ENCODE measurements at regions not wholly inside any gene's neighbourhood (a gene's known extent, or its start where the extent isn't known, plus 50 kb on each side); places are given as distances from the start of the nearest gene placed in this dataset.

DNA sequence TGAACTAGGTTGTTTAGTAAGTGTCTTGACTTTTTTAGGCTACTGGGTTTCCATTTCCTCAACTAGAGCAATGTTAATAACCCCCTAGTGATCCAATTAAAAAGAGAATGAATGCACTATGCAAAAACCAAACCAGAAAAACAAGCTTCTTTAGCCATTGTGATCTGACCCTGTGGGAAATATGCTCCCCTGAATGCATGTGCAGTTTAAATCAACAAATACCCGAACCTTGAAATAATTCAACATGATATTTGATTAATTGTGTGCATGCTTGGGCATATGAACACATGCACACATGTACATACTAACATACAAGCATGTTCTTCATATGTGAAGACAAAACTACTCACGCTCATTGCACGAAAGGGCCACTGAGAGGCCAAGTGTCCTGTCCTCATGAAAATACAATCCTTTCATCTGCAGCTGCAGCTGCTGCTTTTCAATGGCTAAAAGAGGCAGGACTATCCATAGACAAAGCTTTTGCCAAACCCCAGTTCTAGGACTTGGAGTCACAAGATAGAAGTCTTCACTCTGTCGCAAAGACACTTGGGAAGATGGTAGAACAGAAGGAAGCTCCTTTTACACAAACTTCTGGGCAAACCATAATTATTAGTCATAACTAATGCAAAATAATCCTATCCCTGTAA is 207.1 kb upstream of the POU3F2 start:
- TF ChIP-seq, protein P1, sequence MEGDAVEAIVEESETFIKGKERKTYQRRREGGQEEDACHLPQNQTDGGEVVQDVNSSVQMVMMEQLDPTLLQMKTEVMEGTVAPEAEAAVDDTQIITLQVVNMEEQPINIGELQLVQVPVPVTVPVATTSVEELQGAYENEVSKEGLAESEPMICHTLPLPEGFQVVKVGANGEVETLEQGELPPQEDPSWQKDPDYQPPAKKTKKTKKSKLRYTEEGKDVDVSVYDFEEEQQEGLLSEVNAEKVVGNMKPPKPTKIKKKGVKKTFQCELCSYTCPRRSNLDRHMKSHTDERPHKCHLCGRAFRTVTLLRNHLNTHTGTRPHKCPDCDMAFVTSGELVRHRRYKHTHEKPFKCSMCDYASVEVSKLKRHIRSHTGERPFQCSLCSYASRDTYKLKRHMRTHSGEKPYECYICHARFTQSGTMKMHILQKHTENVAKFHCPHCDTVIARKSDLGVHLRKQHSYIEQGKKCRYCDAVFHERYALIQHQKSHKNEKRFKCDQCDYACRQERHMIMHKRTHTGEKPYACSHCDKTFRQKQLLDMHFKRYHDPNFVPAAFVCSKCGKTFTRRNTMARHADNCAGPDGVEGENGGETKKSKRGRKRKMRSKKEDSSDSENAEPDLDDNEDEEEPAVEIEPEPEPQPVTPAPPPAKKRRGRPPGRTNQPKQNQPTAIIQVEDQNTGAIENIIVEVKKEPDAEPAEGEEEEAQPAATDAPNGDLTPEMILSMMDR (conservative IDR thresholded peaks at IDR 0.05), result no peak
- Mint-ChIP-seq H3K27me3 (peaks cover 7% of the 10 kb centered on the region), H3K36me3 (no peaks in the 10 kb centered on the region), H3K4me1 (ENCODE audit: unreplicated experiment) (no peaks in the 10 kb centered on the region), H3K27ac (no peak overlapping the region), H3K4me3 (no peak overlapping the region), H3K9me3 (no peaks in the 10 kb centered on the region)
- DNase-seq (ENCODE audit: extremely low spot score, unreplicated experiment), result no peak

DNA sequence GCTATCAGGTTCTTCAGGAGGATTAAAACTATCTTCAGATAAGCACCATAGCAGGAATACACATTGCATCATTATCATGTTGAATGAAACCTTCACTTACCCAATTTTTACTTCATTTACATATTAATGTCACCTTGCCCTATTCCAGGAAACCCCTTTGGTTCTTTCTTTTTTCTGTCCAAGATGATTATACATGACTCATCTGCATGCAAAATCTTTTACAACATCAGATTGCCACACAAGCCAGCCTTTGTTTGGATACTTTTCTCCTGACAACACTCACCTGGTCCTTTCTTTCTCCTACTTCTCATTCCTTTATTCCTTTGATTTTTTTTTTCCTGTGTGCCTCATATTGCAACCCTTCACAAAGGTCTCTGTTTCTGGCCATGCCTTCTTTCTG is 200.5 kb upstream of the POU3F2 start:
- no peaks in the 10 kb centered on the region for H3K9me3 Mint-ChIP-seq
- no peaks in the 10 kb centered on the region for H3K4me1 Mint-ChIP-seq (ENCODE audit: unreplicated experiment)
- no peak for DNase-seq (ENCODE audit: extremely low spot score, unreplicated experiment)
- H3K36me3 Mint-ChIP-seq, result no peaks in the 10 kb centered on the region
- H3K27me3 Mint-ChIP-seq, result peaks cover 12% of the 10 kb centered on the region
- TF ChIP-seq, protein P1 (conservative IDR thresholded peaks at IDR 0.05), result no peak
- H3K4me3 Mint-ChIP-seq, result no peak overlapping the region
- no peak overlapping the region for H3K27ac Mint-ChIP-seq

DNA sequence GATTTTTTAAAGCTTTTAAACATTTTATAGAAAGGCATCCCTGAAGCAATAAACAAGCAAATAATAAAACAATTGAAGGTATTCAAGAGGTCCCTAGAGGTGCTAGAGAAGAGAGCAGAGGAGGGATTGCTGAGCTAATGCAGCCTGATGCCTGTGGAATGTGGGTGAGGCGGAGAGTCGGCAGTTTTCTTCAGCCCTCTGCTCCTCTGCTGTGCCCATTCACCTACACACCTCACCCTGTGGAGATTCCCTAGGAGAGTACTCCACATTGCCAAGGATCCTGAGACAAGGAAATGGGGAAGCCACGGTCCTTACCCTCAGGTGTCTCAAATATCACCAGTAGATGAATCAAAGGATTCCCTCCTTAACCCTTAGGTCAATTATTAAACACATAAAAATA is 199.8 kb upstream of the POU3F2 start:
- TF ChIP-seq, protein P1 (conservative IDR thresholded peaks at IDR 0.05), result no peak
- Mint-ChIP-seq H3K27me3 (peaks cover 12% of the 10 kb centered on the region), H3K9me3 (no peaks in the 10 kb centered on the region), H3K4me3 (no peak overlapping the region), H3K27ac (no peak overlapping the region), H3K36me3 (no peaks in the 10 kb centered on the region), H3K4me1 (ENCODE audit: unreplicated experiment) (no peaks in the 10 kb centered on the region)
- DNase-seq (ENCODE audit: extremely low spot score, unreplicated experiment), result no peak

DNA sequence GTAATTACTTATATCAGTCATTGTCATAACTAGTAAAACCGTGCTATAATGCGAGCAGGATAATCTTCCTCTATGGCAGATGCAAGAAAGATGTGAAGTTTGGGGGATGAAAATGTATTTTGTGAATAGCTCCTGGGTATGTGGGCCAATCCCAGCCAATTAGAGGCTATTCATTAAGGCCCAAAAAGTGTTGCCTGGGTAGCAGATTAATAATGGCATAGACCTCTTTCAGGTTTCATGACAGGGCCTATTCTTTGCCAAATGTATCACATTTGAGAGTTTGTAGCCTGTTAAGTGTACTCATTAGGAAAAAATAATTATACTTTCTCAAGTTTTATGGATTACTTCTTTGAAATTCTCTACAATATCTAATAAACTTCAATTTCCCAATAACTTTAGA is 199.2 kb upstream of the POU3F2 start:
- Mint-ChIP-seq H3K27me3 (peaks cover 12% of the 10 kb centered on the region), H3K27ac (no peak overlapping the region), H3K9me3 (no peaks in the 10 kb centered on the region), H3K4me1 (ENCODE audit: unreplicated experiment) (no peaks in the 10 kb centered on the region), H3K4me3 (no peak overlapping the region), H3K36me3 (no peaks in the 10 kb centered on the region)
- DNase-seq (ENCODE audit: extremely low spot score, unreplicated experiment), result no peak
- TF ChIP-seq, protein P1 (conservative IDR thresholded peaks at IDR 0.05), result no peak

DNA sequence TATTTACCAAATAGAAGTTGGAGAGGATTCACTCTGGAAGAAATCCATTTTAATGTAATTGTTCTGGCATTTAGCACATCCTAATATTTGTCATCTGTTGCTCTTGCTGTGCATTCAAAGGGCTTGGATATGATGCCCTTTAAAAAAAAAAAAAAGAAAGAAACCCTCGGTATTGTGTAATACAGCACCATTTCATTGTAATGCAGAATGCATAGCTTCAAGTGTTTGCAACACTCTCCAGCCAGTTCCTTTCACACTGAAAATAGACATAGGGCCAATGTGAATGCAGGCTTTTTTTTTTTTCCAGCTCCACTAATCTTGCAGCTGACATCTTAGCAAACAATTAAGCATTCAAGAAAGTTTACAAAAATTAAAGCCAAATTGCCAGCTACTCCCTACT is 197.4 kb upstream of the POU3F2 start:
- Mint-ChIP-seq H3K4me3 (no peak overlapping the region), H3K27ac (no peak overlapping the region), H3K27me3 (peaks cover 12% of the 10 kb centered on the region), H3K36me3 (no peaks in the 10 kb centered on the region), H3K4me1 (ENCODE audit: unreplicated experiment) (peaks cover under 1% of the 10 kb centered on the region), H3K9me3 (no peaks in the 10 kb centered on the region)
- TF ChIP-seq, protein P1 (conservative IDR thresholded peaks at IDR 0.05), result no peak
- DNase-seq (ENCODE audit: extremely low spot score, unreplicated experiment), result no peak

Measured in type B pancreatic cell (in vitro differentiated cells).